Neural cell (in vitro differentiated cells): ENCODE measurements at regions not wholly inside any gene's neighbourhood (a gene's known extent, or its start where the extent isn't known, plus 50 kb on each side); places are given as distances from the start of the nearest gene placed in this dataset.

Experiments
- H2AFZ ChIP-seq: fragments of 200-600, 300-800 bp; sonication (generic), shearing (Covaris generic); 2 replicates; pipeline ENCODE4 v1.6.0; 2014; ENCODE audit warnings: low read depth, mild to moderate bottlenecking, antibody characterized with exemption, low read length, moderate library complexity
- H3F3A ChIP-seq: fragments of 200-600 bp; shearing (Covaris generic); 2 replicates; pipeline ENCODE4 v1.6.1; 2016; ENCODE audit warnings: mild to moderate bottlenecking, moderate library complexity, mixed read lengths, antibody characterized with exemption, low read length; ENCODE audit not compliant: insufficient read depth, poor library complexity, severe bottlenecking
- H3K27ac ChIP-seq: fragments of 200-600, 300-800 bp; sonication (generic), shearing (Covaris generic); 2 replicates; pipeline ENCODE4 v1.5.1; 2014; ENCODE audit warnings: mild to moderate bottlenecking, low read length, moderate library complexity
- H3K27me3 ChIP-seq: fragments of 300-800, 200-600 bp; sonication (generic), shearing (Covaris generic); 2 replicates; pipeline ENCODE4 v1.6.0; 2014; ENCODE audit warnings: mild to moderate bottlenecking, low read depth, low read length, moderate library complexity; ENCODE audit not compliant: insufficient read depth
- H3K36me3 ChIP-seq: fragments of 300-800, 200-600 bp; sonication (generic), shearing (Covaris generic); 2 replicates; pipeline ENCODE4 v1.5.1; 2014; ENCODE audit warnings: mild to moderate bottlenecking, antibody characterized with exemption, low read length, moderate library complexity; ENCODE audit not compliant: insufficient read depth
- H3K4me2 ChIP-seq: fragments of 300-800, 200-600 bp; sonication (generic), shearing (Covaris generic); 2 replicates; pipeline ENCODE4 v1.6.0; 2014; ENCODE audit warnings: mild to moderate bottlenecking, low read length
- H3K4me3 ChIP-seq: fragments of 300-800, 200-600 bp; sonication (generic), shearing (Covaris generic); 2 replicates; pipeline ENCODE4 v1.5.1; 2014; ENCODE audit warnings: mild to moderate bottlenecking, low read length, moderate library complexity
- H3K79me2 ChIP-seq: fragments of 200-600 bp; shearing (Covaris generic); replicated peaks from 2 replicates; pipeline ENCODE4 v1.6.0; 2014; ENCODE audit warnings: mild to moderate bottlenecking, low read length, moderate library complexity; ENCODE audit not compliant: insufficient read depth
- H3K9ac ChIP-seq: fragments of 300-800, 200-600 bp; sonication (generic), shearing (Covaris generic); 2 replicates; pipeline ENCODE4 v1.6.1; 2016; ENCODE audit warnings: mild to moderate bottlenecking, low read length, mixed read lengths
- H3K9me2 ChIP-seq: fragments of 200-600 bp; shearing (Covaris generic); 2 replicates; pipeline ENCODE4 v1.6.1; 2016; ENCODE audit warnings: mild to moderate bottlenecking, low read length, mixed read lengths; ENCODE audit not compliant: insufficient read depth
- H3K9me3 ChIP-seq: fragments of 200-600, 300-800 bp; sonication (generic), shearing (Covaris generic); 2 replicates; pipeline ENCODE4 v1.6.1; 2016; ENCODE audit warnings: mild to moderate bottlenecking, mixed run types, low read length, moderate library complexity, mixed read lengths
- H4K20me1 ChIP-seq: fragments of 200-600 bp; shearing (Covaris generic); 2 replicates; pipeline ENCODE4 v1.6.1; 2016; ENCODE audit warnings: mild to moderate bottlenecking, mixed run types; ENCODE audit not compliant: insufficient read depth
- CTCF ChIP-seq: fragments of 450-650 bp; IDR thresholded peaks from 2 replicates; pipeline ENCODE4 v1.5.1; 2014; ENCODE audit warnings: antibody characterized with exemption, mild to moderate bottlenecking, moderate library complexity; ENCODE audit not compliant: poor library complexity, severe bottlenecking
- EP300 ChIP-seq: fragments of 450-650 bp; conservative IDR thresholded peaks from 2 replicates; pipeline ENCODE4 v1.6.1; 2014; ENCODE audit warnings: antibody characterized with exemption, mild to moderate bottlenecking, moderate library complexity; ENCODE audit not compliant: poor library complexity, severe bottlenecking
- EZH2 ChIP-seq: fragments of 200-600, 300-800 bp; shearing (Covaris generic), sonication (generic); IDR thresholded peaks from 2 replicates; pipeline ENCODE4 v1.6.1; 2014; ENCODE audit warnings: antibody characterized with exemption, low read length, borderline replicate concordance, mild to moderate bottlenecking; ENCODE audit not compliant: insufficient read depth, poor library complexity, severe bottlenecking
- MXI1 ChIP-seq: fragments of 450-650 bp; conservative IDR thresholded peaks from 2 replicates; pipeline ENCODE4 v1.6.1; 2014; ENCODE audit warnings: antibody characterized with exemption, mild to moderate bottlenecking; ENCODE audit not compliant: poor library complexity, severe bottlenecking
- POLR2AphosphoS5 ChIP-seq: IDR thresholded peaks from 2 replicates; pipeline ENCODE4 v1.6.1; 2012
- RAD21 ChIP-seq: fragments of 450-650 bp; conservative IDR thresholded peaks from 2 replicates; pipeline ENCODE4 v1.6.1; 2014; ENCODE audit warnings: antibody characterized with exemption, mild to moderate bottlenecking, moderate library complexity
- REST ChIP-seq: IDR thresholded peaks from 2 replicates; pipeline ENCODE4 v1.6.1; 2012; ENCODE audit warnings: borderline replicate concordance
- SMC3 ChIP-seq: fragments of 450-650 bp; conservative IDR thresholded peaks from 2 replicates; pipeline ENCODE4 v1.6.1; 2014; ENCODE audit warnings: antibody characterized with exemption, mild to moderate bottlenecking, moderate library complexity; ENCODE audit not compliant: poor library complexity
- TAF1 ChIP-seq: IDR thresholded peaks from 2 replicates; pipeline ENCODE4 v1.6.1; 2012; ENCODE audit warnings: low read depth

DNA sequence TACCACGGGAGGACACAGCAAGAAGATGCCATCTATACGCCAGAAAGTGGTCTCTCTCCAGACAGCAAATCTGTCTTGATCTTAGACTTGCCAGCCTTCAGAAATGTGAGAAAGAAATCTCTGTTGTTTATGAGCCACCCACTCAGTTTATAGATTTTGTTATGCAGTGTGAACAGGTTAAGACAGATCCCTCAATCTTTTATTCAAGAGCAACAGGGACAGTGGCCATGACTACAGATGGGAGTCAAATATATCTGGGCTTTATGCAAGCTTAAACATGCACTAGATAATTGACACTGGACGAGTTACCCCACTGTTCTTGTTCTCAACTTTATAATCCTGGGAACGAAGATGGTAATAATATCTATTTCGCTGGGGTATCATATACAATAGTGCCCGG, 288.7 kb downstream of the RPAP3 start:
- Histone ChIP-seq H3K79me2 (no peaks in the 10 kb centered on the region), H3K9me2 (no peaks in the 10 kb centered on the region), H3K36me3 (no peaks in the 10 kb centered on the region), H3K9ac (no peak overlapping the region), H3K27ac (no peak overlapping the region), H3K9me3 (no peaks in the 10 kb centered on the region), H3K4me2 (no peak overlapping the region), H4K20me1 (no peaks in the 10 kb centered on the region), H3K4me3 (no peak overlapping the region), H3K27me3 (no peaks in the 10 kb centered on the region), H2AFZ (no peak overlapping the region), H3F3A (no peaks in the 10 kb centered on the region)
- TF ChIP-seq POLR2AphosphoS5 = no peak
- no peak for TF ChIP-seq EZH2
- TF ChIP-seq EP300 = no peak
- TF ChIP-seq CTCF = no peak
- TF ChIP-seq TAF1 = no peak
- no peak for TF ChIP-seq MXI1
- no peak for TF ChIP-seq SMC3
- no peak for TF ChIP-seq REST

DNA sequence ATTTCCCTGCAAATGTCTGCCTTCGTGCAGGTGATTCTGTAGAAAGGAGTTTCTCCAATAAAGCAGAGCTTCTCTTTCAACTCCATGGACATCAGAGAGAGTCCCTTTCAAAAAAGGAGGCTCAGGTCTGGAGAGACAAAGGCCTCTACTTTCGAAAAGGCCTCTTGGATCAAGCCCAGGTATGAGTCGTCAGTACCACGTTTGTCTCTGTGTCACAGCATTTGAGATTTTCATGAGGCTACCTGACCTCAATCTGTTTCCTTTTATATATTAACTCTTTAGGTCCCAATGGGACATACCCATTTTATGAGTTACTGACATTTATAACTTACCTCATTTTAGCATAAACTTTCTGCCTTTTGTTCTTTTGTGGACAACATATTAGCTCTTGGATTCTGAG, 290.8 kb downstream of the RPAP3 start:
- Histone ChIP-seq H3K4me3 (no peak overlapping the region), H3K4me2 (no peak overlapping the region), H4K20me1 (no peaks in the 10 kb centered on the region), H3K27me3 (no peaks in the 10 kb centered on the region), H2AFZ (no peak overlapping the region), H3K36me3 (no peaks in the 10 kb centered on the region), H3K9me2 (no peaks in the 10 kb centered on the region), H3K9ac (no peak overlapping the region), H3K79me2 (no peaks in the 10 kb centered on the region), H3F3A (no peaks in the 10 kb centered on the region), H3K9me3 (no peaks in the 10 kb centered on the region), H3K27ac (no peak overlapping the region)
- TF ChIP-seq EZH2 (no peak), CTCF (no peak), RAD21 (no peak), POLR2AphosphoS5 (no peak), SMC3 (no peak), EP300 (no peak), MXI1 (no peak), TAF1 (no peak), REST (no peak)
